ENCODE measurements at regions not wholly inside any gene's neighbourhood (a gene's known extent, or its start where the extent isn't known, plus 50 kb on each side); places are given as distances from the start of the nearest gene placed in this dataset.

GRCh38 chr20:2227861-2228260 lies 67.9 kb upstream of the TGM3 start (continued):
- TF ChIP-seq ATF7 (IDR thresholded peaks at IDR 0.05; ENCODE audit: low read depth) = no peak
- no peak for TF ChIP-seq ZBTB33 (IDR thresholded peaks at IDR 0.05)

- RAD21 ChIA-PET (ENCODE audit: unreplicated experiment) = no interaction called here
- WGBS (ENCODE audit: insufficient coverage, insufficient replicate concordance, low lambda C conversion rate, missing lambda C conversion rate) = 15% methylated on average over 5 of the region's 5 CpGs
- Histone ChIP-seq H2AFZ (ENCODE audit: control insufficient read depth, low read depth, low read length) (no peak overlapping the region), H3K9ac (ENCODE audit: control insufficient read depth, insufficient read depth, low read length) (no peak overlapping the region), H3K79me2 (ENCODE audit: control insufficient read depth, insufficient read depth, low read length) (no peaks in the 10 kb centered on the region), H3K4me1 (ENCODE audit: control insufficient read depth, insufficient read depth, low read length) (no peaks in the 10 kb centered on the region), H3K4me3 (no peak overlapping the region), H3K9me3 (replicated peaks; ENCODE audit: control insufficient read depth, insufficient read depth, low read length) (no peaks in the 10 kb centered on the region), H4K20me1 (ENCODE audit: control insufficient read depth, insufficient read depth) (no peaks in the 10 kb centered on the region), H3K36me3 (ENCODE audit: control insufficient read depth in 2 of 2, insufficient read depth in 2 of 2, low read length in 1 of 2) (no peaks in the 10 kb centered on the region), H3K27ac (ENCODE audit: control insufficient read depth, insufficient read depth) (no peak overlapping the region), H3K4me2 (ENCODE audit: control insufficient read depth, insufficient read depth) (no peak overlapping the region), H3K27me3 (replicated peaks in 1 of 2; ENCODE audit: control insufficient read depth in 2 of 2, insufficient read depth in 2 of 2, low read length in 1 of 2) (no peaks in the 10 kb centered on the region)
- FAIRE-seq = no peak
- TF ChIP-seq TCF3 (IDR thresholded peaks at IDR 0.05; ENCODE audit: borderline replicate concordance, insufficient read depth, low read depth, low read length) = no peak
- no peak for TF ChIP-seq NR2C2 (IDR thresholded peaks at IDR 0.05; ENCODE audit: borderline replicate concordance, control insufficient read depth, insufficient read length, low read depth)
- TF ChIP-seq BCLAF1 (IDR thresholded peaks at IDR 0.05) = no peak
- TF ChIP-seq BMI1 (IDR thresholded peaks at IDR 0.05; ENCODE audit: borderline replicate concordance) = no peak
- TF ChIP-seq MTA3 (IDR thresholded peaks at IDR 0.05; ENCODE audit: borderline replicate concordance, low read length) = no peak
- no peak for TF ChIP-seq HCFC1 (IDR thresholded peaks at IDR 0.05; ENCODE audit: low read length)
- TF ChIP-seq NRF1 (conservative IDR thresholded peaks at IDR 0.05; ENCODE audit: low read depth, low read length) = no peak
- no peak for TF ChIP-seq CHD2 (IDR thresholded peaks at IDR 0.05; ENCODE audit: borderline replicate concordance, low read depth, low read length)
- TF ChIP-seq POLR2AphosphoS2 (IDR thresholded peaks at IDR 0.05; ENCODE audit: low read depth, low read length) = no peak
- no peak for TF ChIP-seq KDM1A (IDR thresholded peaks at IDR 0.05; ENCODE audit: borderline replicate concordance)
- TF ChIP-seq SIX5 (IDR thresholded peaks at IDR 0.05; ENCODE audit: low read depth, low read length, severe bottlenecking) = no peak
- no peak for TF ChIP-seq MYB (IDR thresholded peaks at IDR 0.05; ENCODE audit: borderline replicate concordance, low read depth, low read length)
- no peak for TF ChIP-seq RAD21 (IDR thresholded peaks at IDR 0.05; ENCODE audit: insufficient read depth, low read depth, low read length)
- no peak for TF ChIP-seq PAX8 (IDR thresholded peaks at IDR 0.05)
- no peak for TF ChIP-seq ZBED1 (IDR thresholded peaks at IDR 0.05; ENCODE audit: borderline replicate concordance)
- intact Hi-C loops (cut with micrococcal nuclease; ENCODE audit: unreplicated experiment) (no loop called here), in situ Hi-C loops (cut with MboI) (no loop called here)
- ATAC-seq = no peak
- DNase-seq (ENCODE audit: low read depth, low spot score) = no peak
- BruUV-seq (replicated peaks) = no TSS peak
- POLR2A ChIA-PET = no interaction called here
- SMC1A ChIA-PET (ENCODE audit: uncharacterized antibody, unreplicated experiment) = no interaction called here
- CTCF ChIA-PET = no interaction called here
These were observed 66.9 kb upstream of the TGM3 start for GRCh38 chr20:2228926-2229325.

Measured in GM12878 (cell line).